ENCODE measurements at regions not wholly inside any gene's neighbourhood (a gene's known extent, or its start where the extent isn't known, plus 50 kb on each side); places are given as distances from the start of the nearest gene placed in this dataset.

- DNase-seq = no peak
Observed at GRCh38 chr13:31081316-31081715, 80.4 kb downstream of the HSPH1 start.

DNA sequence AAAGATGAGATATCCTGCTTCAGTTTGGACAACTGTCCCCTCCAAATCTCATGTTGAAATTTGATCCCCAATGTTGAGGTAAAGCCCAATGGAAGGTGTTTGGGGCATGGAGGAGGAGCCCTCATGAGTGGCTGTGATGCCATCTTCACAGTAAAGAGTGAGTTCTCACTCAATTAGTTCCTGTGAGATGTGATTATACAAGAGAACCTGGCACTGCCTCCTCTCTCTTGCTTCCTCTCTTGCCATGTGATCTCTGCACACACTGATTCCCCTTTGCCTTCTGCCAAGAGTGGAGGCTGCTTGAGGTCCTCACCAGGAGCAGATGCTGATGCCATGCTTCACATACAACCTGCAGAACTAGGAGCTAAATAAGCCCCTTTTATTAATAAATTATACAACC is 86.9 kb downstream of the HSPH1 start:
- DNase-seq = no peak

DNA sequence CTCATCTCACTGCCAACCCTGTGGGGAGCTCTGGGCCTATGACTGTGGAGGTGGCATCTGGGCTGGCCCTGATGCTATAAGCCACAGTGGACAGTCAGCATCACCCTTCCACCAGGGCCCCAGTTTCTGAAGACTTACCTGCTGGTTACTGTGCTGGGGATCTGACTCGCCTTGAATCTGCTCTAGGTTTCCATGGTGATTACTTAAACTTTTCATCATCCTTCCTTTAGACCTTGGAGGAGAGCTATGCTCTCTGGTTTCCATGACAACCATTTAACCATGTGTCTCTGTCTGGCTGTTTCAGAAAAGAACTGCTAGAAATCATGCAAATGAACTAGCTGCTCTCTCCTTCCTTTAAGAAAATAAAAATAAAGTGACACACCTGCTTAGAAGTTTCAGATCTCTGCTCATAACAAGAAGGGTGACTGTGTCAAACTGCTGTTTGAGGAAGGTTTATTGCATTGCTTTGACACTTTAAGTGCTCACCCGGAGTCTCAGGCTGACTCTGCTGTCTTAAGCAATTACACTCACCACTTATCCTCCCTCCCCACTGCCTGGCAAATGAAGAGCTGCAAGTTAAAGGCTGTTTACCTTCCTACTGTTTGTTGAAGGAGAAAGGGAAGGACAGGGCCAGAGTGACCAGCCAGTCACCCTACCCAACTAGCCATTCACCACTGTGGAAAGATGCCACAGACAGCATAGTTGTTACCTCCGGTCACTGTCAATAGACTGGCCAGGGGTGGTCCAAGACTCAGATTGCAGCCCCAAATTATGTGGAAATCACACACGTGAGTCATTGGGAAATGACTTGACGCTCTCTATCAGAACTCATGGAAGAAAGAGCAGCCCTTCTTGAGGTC is 87.6 kb downstream of the HSPH1 start:
- peak; percentile 46 for DNase-seq

DNA sequence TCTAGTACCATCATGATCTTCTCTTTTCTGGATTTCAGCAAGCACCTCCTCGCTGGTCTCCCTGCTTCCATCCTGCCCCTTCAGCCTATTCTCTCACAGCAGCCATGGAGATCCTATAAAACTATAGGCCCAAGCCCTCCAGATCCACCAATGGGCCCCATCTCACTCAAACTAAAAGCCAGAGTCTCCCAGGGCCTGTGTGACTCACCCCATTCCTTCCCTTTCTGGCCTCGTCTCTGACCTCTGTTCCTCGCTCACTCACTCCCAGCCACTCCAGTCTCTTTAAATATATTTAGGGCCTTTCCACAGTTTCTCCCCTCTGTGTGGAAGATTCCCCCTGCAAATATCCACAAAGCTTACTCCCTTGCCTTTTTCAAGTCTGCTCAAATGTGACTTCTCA is 89.7 kb downstream of the HSPH1 start:
- no peak for DNase-seq

DNA sequence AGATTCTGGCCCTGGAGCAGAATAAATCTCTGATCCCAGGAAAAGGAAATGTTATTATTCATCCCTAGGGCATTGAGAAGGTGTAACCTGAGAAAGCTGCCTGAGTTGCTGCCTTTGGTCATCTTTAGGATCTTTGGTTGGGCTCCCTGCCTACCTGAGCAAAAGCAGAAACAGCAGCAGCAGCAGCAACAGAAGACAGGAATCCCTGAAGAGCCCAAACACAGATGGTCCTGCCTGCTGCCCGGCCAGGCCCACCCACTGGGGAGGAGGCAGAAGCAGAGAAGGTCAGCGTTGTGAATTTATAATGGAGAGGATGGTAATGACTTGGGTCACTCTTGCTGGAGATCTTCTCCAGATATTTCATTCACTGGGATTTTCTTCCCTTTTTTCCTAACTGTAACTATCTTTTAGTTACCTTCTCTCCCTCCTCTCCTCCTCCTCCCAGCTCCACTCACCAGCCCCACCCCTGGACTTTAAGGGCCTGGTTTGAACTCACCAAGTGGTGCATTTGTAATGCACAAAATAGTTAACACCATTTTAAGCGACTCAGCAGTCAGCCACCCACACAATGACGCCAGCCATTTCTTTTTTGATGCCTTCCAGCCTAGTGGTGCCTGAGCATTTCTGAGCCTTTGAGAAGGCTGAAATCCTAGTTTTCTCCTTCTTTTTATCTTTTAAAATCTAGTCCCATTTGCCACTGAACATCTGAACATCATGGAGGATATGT is 91.7 kb downstream of the HSPH1 start:
- DNase-seq = no peak

GRCh38 chr13:31068119-31068423 is 93.6 kb downstream of the HSPH1 start:
- no peak for DNase-seq

- DNase-seq = no peak
Observed at GRCh38 chr13:31067416-31068118, 94.1 kb downstream of the HSPH1 start.

- no peak for DNase-seq
Observed at GRCh38 chr13:31064636-31065035, 97.1 kb downstream of the HSPH1 start.

DNA sequence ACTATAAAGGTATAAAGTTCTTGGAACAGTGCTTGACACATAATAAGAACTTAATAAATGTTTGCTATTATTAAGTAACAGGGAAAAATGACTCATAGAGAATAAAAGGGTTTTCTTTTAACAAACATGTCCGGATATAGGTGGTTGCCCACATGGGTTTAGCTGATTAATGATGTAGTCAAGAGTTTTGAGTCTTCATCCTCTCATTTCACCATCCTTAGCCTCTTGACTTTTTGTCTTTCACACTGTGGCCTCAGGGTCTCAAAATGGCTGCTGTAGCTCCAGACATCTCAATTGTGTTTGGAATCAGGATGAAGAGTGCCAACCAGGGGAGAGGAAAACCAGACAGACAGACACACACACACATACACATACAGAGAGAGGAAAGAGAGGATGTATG is 97.9 kb downstream of the HSPH1 start:
- DNase-seq = no peak

GRCh38 chr13:31060655-31061054 is 101.0 kb downstream of the HSPH1 start:
- no peak for DNase-seq

DNA sequence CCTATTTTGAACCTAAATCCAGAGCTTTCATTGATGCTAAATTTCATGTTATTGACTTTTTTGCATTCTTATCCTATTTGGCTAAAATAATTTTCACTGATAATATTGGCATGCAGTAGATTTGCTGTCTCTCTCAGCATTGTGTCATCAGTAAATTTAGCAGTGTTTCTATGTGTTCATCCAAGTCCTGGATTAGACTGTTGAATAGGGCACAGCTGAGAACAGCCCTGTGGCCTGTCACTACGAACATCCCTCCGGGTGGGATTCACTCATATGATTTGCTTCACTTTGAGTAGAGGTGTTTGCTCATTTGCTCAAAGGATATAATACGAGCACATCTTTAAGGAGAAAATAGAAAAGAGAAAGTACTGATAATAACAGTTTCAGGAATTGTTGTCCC is 101.5 kb downstream of the HSPH1 start:
- DNase-seq = no peak

- no peak for DNase-seq
Observed at GRCh38 chr13:31057403-31058033, 104.2 kb downstream of the HSPH1 start.

GRCh38 chr13:31056644-31057271 is 104.9 kb downstream of the HSPH1 start:
- DNase-seq = no peak

- no peak for DNase-seq
Observed at GRCh38 chr13:31055589-31055988, 106.1 kb downstream of the HSPH1 start.

DNA sequence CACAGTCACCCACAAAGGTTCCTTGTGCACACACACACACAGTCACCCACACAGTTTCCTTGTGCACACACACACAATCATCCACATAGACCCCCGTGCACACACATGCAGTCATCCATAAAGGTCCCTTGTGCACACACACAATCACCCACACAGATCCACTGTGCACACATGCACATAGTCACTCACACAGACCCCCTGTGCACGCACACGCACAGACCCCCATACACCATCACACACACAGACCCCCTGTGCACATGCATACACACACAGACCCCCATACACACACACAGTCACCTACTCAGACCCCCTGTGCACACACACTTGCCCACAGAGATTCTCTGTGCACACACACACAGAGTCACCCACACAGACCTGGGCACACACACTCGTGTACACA is 107.1 kb downstream of the HSPH1 start:
- DNase-seq = no peak

GRCh38 chr13:31053896-31054295 is 107.8 kb downstream of the HSPH1 start:
- DNase-seq = no peak

GRCh38 chr13:31053091-31053490 is 108.6 kb downstream of the HSPH1 start:
- DNase-seq = no peak

DNA sequence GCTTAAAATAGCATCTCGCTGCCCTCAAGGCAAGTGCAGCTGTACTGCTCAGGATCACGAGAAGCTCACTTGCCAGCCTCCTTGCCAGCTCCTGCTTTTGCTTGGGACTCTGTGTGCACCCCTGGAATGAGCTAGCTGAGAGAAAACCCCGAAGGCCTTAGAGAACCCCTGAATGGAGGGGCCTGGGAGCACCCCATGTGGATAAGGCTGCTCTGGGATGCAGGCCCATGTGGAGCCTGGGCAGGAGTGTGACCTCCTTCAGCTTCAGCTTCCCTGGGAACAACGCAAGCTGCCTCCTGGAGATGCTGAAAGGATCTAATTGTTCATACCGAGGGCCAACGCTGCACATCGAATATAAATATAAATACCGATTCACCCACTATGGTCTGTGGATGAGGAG is 109.2 kb downstream of the HSPH1 start:
- DNase-seq = no peak

GRCh38 chr13:31051999-31052398 is 109.7 kb downstream of the HSPH1 start:
- DNase-seq = no peak

- no peak for DNase-seq
Observed at GRCh38 chr13:31050486-31051400, 111.0 kb downstream of the HSPH1 start.

- no peak for DNase-seq
Observed at GRCh38 chr13:31049833-31050232, 111.9 kb downstream of the HSPH1 start.

- DNase-seq = no peak
Observed at GRCh38 chr13:31049083-31049482, 112.6 kb downstream of the HSPH1 start.
